AG08396 (cell line): ENCODE measurements at regions not wholly inside any gene's neighbourhood (a gene's known extent, or its start where the extent isn't known, plus 50 kb on each side); places are given as distances from the start of the nearest gene placed in this dataset.

Source experiments
- DNase-seq: peaks from one replicate; pipeline ENCODE4 v3.0.0; 2012; ENCODE audit warnings: low spot score, mixed read lengths

DNA sequence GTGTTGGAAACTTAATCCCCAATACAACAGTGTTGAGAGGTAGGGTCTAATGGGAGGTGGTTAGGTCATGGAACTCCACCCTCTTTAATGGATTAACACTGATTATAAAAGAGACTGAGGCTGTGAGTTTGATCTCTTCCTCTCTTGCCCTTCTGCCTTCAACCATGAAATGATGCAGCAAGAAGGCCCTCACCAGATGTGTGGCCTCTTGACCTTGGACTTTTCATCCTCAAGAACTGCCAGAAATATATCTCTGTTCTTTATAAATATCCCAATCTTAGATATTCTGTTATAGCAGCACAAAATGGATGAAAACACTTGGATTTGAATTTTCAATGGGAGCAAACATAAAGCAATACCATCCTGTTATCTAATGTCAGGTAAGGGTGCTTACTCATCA is 67.6 kb downstream of the NMUR2 start:
- DNase-seq, result no peak

DNA sequence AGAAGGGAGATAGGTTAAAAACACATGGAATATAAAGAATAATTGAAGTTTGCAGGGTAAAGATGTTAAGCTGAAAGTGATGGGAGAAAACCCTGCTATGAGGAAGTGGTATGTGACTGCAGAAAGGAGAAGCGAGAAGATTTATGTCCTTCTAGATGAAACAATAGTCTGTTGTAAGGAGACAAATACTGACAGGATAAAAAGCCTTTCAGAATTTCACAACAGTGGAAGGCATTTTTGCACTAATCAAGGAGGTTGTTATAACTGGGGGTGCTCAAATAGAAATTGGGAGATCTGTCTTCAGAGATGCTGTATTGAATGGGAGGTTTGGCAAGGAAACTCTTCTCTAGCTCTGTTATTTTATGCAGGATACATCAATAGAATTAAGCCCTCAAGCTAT is 69.6 kb downstream of the NMUR2 start:
- DNase-seq, result no peak

DNA sequence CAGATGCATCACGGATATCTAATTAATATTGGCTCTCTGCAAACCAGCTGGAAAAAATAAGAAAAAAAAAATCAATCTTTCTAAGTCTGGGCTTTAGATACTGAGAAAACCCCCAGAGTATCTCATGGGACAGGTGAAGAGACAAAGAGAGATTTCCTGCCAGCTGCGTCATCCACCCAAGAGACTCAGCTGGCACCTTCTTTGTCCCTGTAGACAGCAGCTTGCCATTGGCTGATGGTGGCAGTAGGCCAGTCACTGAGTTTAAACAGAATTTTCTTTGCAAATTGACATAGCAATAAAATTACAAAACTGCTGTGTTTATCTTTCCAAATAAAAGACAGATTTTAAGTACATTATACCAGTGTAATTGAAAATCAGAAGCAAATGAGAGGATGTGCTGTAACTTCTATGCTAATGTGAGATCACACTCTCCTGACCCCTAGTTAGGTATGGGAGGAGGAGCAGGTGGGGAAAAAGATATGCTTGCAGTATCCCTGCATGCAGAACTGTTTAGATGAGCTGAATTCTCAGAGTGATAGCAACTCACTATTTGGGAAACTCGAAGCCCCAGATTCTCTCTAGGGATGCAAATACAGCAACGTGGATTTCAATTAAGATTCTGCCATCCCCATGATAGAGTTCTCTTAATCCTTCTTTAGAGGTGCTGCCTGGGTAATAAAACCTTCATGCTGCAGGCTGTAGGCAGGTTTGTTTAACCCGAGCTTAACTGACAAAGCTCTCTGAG is 72.2 kb downstream of the NMUR2 start:
- no peak for DNase-seq

DNA sequence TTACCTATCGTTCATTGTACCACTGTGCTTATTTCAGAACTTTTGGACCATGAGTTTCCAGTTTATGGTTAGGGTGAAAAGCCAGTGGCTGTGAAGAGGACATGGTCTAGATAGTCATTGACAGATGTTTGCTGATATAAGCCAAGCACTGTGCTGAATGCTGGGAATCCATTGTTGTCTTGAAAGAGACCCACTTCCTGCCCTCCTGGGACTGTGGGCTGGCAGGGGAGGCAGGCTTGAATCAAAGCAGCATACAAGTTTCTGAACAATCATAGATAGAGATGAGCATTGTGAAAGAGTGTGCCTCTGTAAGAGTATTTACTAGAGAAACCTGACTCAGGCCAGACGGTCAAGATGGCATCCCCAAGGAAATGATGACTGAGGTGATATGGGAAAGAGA is 73.4 kb downstream of the NMUR2 start:
- no peak for DNase-seq

DNA sequence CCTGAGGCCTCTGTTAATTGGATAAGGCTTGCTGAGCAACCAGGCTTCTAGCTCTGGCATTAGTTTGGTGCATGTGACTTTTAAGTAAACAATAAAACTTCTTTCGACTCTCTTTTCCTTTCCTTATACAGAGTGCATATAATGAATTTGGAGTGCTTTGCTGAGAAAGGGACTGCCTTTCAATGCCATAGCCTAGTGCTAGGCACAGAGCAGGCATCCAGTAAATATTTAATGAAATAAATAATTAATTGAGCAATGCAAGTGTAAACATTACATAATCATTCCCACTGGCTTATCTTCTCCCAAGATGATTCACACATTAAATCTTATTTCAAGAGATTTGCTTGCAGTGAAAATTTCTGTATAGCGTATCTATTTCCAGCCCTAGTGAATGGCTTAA is 74.1 kb downstream of the NMUR2 start:
- no peak for DNase-seq

DNA sequence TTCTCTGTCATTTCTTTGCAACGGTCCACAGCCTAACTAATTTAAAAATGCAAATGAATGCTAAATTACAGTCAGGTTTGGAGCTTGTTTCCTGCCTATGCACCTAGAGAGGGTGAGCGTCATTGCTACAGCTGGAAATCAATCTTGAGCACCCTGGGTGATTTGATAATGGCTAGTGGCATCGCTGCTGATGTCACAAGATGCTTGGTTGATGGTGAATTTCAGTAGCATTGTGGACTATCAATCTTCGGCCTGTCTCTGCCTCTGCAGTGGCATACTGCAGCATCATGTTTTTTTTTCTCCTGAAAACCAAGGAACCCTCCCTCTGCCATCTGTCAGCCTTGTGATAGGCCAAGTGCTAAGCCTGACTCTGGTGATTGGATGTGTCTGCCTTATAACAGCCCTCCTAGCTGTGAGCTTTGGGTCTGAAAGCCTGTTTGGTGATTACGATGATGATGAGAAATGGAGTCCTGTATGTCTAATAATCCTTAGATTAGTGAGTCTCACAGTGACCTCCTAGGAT is 75.3 kb downstream of the NMUR2 start:
- DNase-seq, result no peak

DNA sequence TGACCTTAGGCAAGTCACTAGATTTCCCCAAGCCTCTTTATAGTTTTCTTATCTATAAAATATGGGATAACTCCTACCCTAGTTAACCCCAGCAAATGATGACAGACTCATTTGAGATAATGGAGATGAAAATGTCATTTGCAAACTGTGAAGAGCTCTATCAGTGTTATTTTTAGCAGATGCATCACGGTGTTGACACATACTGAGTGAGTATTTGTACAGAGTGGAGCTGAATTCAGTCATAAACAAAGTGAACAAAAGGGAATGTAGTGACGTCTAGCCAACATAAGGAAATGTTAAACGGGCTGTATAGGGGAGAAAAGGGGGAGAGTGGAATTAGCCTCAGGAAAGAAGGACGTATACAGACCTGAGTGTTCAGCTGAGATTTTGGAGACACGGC is 75.9 kb downstream of the NMUR2 start:
- no peak for DNase-seq

DNA sequence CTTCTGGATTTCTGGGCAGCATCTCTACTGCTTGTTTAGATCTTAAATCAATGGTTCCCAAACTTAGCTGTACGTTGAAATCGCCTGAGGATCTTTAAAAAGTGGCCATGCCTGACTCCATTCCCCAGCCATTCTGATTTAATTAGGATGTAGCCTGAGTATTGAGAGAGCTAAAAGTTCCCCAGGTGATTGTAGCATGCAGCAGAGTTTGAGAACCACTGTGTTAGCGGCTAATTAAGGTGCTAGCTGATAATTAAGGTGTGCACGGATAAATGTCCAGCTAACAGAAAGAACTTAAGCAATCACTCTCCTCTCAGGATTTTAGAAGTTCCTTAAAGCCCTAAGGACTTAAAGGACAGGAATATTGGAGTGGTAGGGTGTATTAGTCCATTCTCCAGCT is 89.1 kb downstream of the NMUR2 start:
- DNase-seq, result no peak

DNA sequence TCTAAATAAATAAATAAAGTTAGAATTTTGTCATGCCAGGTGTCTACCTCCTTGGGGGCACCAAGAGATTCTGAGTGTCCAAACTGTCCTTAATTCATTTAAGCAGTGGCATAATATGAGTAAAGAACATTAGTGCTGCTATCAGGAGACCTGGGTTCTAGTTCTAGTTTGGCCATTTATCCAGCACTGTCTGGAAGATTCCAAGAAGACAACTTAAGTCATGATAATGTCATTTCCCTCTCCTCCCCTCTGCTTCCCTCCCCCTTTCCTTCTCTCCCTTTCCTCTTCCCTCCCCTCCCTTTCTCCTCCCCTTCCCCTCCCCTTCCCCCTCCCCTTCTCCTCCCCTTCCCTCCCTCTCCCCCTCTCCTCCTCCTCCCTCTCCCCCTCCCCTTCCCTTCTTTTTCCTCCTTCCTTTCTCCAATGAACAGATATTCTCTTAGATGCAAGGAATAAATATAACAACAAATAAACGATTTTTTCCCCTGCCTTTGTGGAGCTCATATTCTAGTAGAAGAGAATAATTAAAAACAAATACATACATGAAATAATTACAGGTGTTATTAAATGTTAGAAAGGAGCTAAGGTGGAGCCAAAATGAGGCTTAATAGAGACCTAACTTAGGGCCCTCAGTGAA is 90.8 kb downstream of the NMUR2 start:
- DNase-seq, result no peak

DNA sequence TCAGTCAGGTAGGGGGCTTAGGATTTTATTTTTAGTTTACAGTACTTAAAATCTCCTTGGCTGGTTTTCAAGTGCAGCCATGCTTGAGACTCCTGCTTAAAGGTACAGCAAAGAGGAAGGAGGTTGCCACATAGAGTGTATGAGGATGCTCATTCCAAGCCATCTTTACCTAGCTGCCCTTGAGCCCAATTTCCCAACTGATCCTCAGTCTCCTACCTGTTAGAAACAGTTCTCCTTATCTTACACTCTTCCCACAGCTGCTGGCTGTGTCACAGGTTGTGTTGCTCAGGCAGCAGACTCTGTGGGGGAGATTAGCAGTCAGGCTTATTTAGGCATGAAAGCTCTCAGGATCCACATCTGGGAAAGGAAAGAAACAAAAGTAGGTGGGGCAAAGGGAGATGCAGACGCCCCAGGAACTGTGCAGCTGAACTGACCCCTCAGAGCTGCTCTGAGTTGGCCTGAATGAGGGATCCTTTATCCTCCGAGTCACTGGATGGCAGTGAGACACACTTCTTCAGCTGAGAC is 95.1 kb downstream of the NMUR2 start:
- DNase-seq, result no peak

DNA sequence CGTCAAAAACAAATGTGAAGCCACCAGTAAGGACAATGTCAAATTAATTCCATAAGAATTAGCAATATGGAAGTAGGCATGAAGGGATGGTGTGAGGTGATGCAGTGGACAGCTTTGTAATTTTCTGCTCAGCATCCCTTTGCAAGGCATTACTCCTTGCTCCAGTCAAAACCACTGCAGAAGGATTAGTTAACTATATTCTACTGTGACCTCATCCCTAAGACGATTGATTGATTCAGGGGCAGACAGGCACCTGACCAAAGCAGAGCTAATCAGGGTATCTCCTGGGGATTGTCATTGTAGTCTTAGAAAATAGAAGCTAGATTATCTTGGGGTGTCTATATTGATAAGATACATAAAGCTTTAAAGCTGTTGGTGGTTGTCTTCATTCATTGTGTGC is 98.7 kb downstream of the NMUR2 start:
- DNase-seq, result no peak

DNA sequence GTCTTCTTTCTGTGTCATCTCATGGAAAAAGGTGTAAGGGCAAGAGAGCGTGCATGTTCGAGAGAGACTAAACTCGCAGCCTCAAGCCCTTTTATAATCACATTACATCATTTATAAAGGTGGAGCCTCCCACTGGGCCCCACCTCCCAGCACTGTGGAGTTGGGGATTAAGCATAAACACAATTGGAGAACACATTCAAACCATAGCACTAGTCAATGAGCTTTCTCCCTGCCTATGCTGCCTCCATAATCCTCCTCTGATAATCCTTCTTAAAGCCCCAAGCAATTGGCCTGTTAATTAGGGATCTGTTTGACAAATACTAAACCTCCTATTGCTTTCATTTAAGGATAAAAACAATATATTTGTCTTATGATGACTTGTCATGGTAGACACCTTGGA is 99.6 kb downstream of the NMUR2 start:
- no peak for DNase-seq

DNA sequence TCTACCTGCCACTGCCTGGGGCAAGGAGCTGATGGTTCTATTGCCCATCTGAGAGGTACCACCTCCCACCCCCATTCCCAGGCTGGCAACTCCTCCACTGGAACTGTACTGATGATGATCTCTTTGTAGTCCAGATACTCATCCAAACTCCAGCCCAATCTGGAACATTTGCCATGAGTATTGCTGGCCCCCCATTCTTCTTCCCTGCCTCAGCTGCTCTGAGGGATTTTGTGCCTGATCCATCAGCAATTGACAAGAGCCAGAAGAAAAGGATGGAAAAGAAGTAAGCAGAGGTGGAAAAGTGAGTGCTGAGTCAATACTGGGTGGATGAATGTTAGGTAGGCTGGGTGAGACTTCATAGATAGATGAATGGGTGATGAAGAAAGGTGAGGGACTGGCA is 101.2 kb downstream of the NMUR2 start:
- no peak for DNase-seq

DNA sequence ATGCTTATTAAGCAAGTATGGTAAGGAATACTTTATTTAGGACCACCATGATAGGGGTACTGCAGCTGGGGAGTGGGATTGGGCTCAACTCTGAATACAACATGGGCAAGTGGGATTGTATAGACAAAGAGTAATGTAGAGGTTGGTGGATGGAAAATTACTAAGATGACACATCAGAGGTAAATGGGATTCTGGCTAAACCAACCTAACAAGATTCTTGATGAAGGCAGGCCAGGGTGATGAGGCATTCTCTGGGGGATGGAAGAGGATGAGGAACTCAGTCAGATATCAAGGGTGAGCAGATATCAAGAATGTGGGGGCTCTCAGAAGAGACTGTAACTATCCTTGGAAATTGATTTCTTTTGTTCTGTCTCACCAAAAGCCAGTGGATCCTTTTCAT is 107.2 kb downstream of the NMUR2 start:
- DNase-seq, result no peak

DNA sequence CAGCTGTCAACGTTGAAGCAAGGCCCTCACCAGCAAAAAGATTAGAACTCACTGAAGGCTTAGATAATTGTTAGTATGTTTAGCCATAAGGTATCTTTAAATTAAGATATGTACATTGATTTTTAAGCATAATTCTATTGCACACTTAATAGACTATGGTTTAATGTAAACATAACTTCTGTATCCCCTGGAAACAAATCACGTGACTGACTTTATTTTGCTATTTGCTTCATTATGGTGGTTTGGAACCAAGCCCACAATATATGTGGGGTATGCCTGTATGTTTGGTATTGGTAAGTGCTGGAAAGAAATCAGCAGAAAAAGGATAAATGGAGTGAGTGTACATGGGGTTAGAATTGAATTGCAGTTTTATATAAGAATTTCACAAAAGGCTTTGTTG is 111.9 kb downstream of the NMUR2 start:
- DNase-seq, result no peak

DNA sequence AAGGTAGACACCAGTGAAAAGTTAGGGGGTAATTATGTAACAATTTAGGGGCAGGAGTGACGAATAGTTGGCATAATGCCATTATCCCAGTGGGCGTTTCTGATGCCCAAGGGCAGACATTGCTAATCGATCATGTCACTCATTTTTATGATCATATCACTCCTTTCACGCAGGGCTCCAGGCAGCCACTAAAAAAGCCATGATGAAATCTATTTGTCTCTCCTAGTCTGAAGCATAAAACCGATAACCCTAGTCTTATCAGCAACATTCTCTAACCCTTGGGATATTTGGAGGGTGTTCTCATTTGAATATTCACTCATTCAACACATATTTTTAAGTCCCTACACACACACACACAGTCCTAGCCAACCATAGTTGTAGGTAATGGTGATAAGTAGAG is 114.9 kb downstream of the NMUR2 start:
- no peak for DNase-seq

DNA sequence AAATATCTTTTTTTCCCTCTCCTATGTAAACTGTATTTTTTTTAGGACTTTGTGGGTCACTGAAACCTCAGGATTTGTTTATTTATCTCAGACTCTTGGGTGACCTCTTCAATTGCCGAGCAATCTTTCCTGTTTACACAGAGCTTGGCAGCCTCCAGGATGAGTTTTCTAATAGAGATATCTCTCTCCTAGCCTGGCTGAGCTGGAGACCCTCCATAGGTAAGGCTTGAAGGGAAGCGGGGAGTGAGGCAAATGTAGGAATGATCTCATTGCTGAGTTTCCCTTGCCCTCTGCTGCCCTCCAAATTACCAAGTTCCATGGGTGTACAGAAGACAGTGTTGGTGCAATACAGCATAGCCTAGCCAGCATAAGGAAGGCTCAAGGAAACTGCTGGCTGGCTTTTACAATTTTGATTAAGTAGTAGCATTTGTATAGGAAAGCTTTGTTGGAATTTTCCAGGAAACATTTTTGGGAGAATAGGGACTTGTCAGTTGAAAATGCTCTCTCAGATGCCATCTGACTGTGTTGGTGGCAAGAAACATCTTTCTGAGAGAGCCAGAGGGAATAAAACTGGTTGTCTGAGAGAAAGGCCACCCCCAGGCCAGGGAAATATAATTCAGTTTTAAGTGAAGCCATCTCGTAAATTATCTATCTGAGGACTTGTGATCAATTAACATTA is 116.0 kb downstream of the NMUR2 start:
- no peak for DNase-seq

DNA sequence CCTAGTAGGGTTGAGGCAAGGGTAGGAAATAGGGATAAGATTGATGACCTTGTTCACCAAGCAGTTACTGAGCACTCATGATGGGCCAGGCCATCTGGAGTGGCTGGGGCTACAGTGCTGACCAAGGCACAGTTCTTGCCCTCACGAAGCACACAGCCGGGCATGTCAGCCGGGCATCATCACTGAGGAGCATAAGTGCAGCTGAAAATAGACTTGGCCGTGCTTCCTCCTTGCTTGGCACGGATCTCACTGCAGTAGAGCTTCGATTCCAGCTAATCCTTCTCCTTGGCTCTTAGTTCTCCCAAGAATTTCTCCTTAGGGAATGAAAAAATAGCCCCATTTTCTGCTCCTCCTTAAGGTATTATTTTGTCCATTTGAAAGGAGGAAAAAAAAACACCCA is 116.6 kb downstream of the NMUR2 start:
- no peak for DNase-seq

DNA sequence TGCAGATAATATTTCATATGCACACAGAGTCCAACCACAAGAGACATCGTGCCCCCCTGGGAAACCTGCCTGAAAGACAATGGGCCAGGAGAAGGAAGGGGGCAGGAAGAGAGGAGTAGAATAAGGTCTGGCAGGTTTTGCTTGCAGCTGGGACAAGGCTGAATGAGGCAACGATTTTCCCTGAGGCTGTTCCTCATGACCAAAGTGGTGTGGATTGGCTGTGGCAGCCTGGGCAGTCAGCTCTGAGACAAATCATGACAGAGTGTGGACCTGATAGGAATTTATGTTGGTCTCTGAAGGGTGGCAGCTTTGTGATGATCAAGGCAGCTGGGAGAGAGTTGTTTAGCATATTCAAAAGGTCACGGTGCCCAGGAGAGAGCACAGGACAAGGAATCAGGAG is 119.3 kb downstream of the NMUR2 start:
- DNase-seq, result no peak

DNA sequence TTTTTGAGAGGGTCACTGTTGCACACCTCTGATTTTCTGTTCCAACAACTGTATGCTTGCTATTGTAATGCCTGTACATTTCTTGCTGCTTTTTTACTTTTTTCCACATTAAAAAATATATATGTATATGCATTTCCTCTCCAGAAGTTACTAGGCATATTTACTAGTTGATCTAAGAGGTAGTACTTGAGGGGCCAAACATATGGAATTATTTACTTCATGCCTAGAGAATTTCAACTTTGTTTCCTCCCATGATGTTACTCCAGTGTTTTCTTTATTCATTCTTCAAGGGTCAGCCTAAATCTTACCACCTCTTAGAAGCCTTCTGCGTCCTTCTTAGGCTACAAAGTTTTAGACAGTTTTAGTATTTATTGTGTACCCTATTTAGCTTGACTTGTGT is 122.7 kb downstream of the NMUR2 start:
- no peak for DNase-seq

DNA sequence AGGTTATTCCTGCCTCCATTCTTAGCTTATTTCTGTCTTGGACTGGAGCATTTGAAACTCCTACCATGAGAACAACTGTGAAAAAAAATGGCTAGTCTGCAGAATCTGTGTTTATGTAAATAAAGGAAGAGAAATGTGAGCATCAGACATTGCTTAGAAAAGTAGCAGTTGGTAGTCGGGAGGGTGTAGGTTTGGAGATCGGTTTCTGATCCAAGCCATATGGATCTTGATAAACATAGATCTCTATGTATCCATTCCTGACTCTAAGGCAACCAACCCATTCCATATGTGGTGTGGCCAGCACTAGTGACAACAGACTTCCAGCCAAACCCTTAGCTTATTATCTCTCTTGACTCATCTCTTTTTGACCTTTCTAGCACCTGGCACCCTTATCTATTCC is 127.1 kb downstream of the NMUR2 start:
- DNase-seq, result no peak

DNA sequence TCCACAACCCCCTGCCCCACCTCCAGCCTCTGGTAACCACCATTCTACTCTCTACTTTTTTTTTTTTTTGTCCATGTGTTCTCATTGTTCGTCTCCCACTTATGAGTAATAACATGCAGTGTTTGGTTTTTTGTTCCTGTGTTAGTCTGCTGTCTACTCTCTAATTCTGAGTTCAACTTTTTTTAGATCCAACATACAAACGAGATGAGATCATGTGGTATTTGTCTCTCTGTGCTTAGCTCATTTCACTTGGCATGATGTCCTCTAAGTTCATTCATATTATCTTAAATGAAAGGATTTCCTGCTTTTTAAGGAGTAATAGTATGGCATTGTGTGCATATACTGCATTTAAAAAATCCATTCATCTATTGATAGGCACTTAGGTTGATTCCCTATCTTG is 130.9 kb downstream of the NMUR2 start:
- no peak for DNase-seq

DNA sequence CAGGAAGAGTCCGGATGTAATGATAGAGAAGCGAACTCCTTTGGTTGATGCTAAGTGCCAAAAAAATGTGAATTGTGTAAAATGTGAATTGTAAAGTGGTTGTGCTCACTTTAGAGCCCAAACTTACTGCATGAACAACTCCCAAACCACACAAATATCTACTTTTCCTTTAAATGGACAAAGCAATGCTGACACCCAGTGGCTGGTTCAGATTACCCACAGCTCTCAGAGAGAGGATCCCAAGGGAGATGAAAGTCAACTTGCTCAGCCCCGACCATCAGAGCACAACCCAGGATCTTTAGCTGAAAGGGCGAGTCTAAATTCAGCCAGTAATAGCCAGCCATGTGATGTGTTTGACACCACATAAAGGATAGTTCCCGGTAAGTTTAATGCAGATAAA is 133.7 kb downstream of the NMUR2 start:
- no peak for DNase-seq
